B cell (primary cell): ENCODE measurements at regions not wholly inside any gene's neighbourhood (a gene's known extent, or its start where the extent isn't known, plus 50 kb on each side); places are given as distances from the start of the nearest gene placed in this dataset.

Experiments
- CTCF ChIP-seq: fragments of 200-600 bp; IDR thresholded peaks from one replicate; pipeline ENCODE4 v1.8.0; 2022; ENCODE audit warnings: antibody characterized with exemption, mild to moderate bottlenecking
- EZH2 ChIP-seq: IDR thresholded peaks from 2 replicates; pipeline ENCODE4 v1.6.1; 2012; ENCODE audit warnings: borderline replicate concordance, low read depth, mild to moderate bottlenecking, moderate library complexity, low read length; ENCODE audit not compliant: insufficient read depth, poor library complexity, severe bottlenecking

- no peak for TF ChIP-seq CTCF
- no peak for TF ChIP-seq EZH2
Measured at GRCh38 chr20:24722586-24722985, 226.5 kb upstream of the CST7 start.
